Trophoblast cell (in vitro differentiated cells and primary cell): ENCODE measurements at regions not wholly inside any gene's neighbourhood (a gene's known extent, or its start where the extent isn't known, plus 50 kb on each side); places are given as distances from the start of the nearest gene placed in this dataset.
A peak's percentile ranks its signal among the peaks of the same experiment; 100 is the strongest.

Experiments
- DNase-seq, 2 donors: peaks; one replicate each; pipeline ENCODE4 v3.0.0-alpha.2; 2016
- H2AFZ ChIP-seq: 2 replicates; pipeline ENCODE4 v1.6.1; 2013; ENCODE audit warnings: low read length, moderate library complexity, mild to moderate bottlenecking; ENCODE audit not compliant: insufficient read depth, poor library complexity
- H2AK5ac ChIP-seq: 2 replicates; pipeline ENCODE4 v1.6.1; 2013; ENCODE audit warnings: mild to moderate bottlenecking, low read length
- H2BK120ac ChIP-seq: 2 replicates; pipeline ENCODE4 v1.6.1; 2013; ENCODE audit warnings: low read length, mild to moderate bottlenecking, moderate library complexity; ENCODE audit not compliant: insufficient read depth, poor library complexity
- H2BK12ac ChIP-seq: 2 replicates; pipeline ENCODE4 v1.6.1; 2013; ENCODE audit warnings: mild to moderate bottlenecking, low read length, moderate library complexity
- H2BK5ac ChIP-seq: 2 replicates; pipeline ENCODE4 v1.6.1; 2013; ENCODE audit warnings: low read length, low read depth, moderate library complexity, mild to moderate bottlenecking; ENCODE audit not compliant: poor library complexity
- H3K14ac ChIP-seq: 2 replicates; pipeline ENCODE4 v1.6.1; 2013; ENCODE audit warnings: mild to moderate bottlenecking, low read length
- H3K18ac ChIP-seq: 2 replicates; pipeline ENCODE4 v1.6.1; 2013; ENCODE audit warnings: mild to moderate bottlenecking, low read length
- H3K23ac ChIP-seq: 2 replicates; pipeline ENCODE4 v1.6.1; 2013; ENCODE audit warnings: low read length
- H3K27ac ChIP-seq: 2 replicates; pipeline ENCODE4 v1.5.1; 2013; ENCODE audit warnings: low read depth, mild to moderate bottlenecking, inconsistent platforms, low read length, moderate library complexity
- H3K27me3 ChIP-seq: 2 replicates; pipeline ENCODE4 v1.6.1; 2013; ENCODE audit warnings: inconsistent platforms, mild to moderate bottlenecking, low read length, moderate library complexity; ENCODE audit not compliant: insufficient read depth
- H3K36me3 ChIP-seq, 2 experiments: 1 replicate in 1 of 2; 2 replicates in 1 of 2; pipeline ENCODE4 v1.6.1; 2013; ENCODE audit warnings: low read length in 2 of 2, mild to moderate bottlenecking in 2 of 2, moderate library complexity in 1 of 2; ENCODE audit not compliant: insufficient read depth in 2 of 2, control insufficient read depth in 1 of 2
- H3K4ac ChIP-seq: 2 replicates; pipeline ENCODE4 v1.6.1; 2013; ENCODE audit warnings: low read depth, mild to moderate bottlenecking, low read length, moderate library complexity
- H3K4me1 ChIP-seq, 2 experiments: 1 replicate in 1 of 2; 2 replicates in 1 of 2; pipeline ENCODE4 v1.6.1; 2013; ENCODE audit warnings: low read length in 2 of 2, mild to moderate bottlenecking in 2 of 2, moderate library complexity in 1 of 2; ENCODE audit not compliant: insufficient read depth in 2 of 2, control insufficient read depth in 1 of 2
- H3K4me2 ChIP-seq: 2 replicates; pipeline ENCODE4 v1.6.1; 2013; ENCODE audit warnings: inconsistent platforms, mild to moderate bottlenecking, low read length, moderate library complexity
- H3K4me3 ChIP-seq: 2 replicates; pipeline ENCODE4 v1.5.1; 2013; ENCODE audit warnings: mild to moderate bottlenecking, low read depth, low read length, inconsistent platforms
- H3K79me1 ChIP-seq: one replicate; pipeline ENCODE4 v1.6.1; 2013; ENCODE audit warnings: low read length
- H3K79me2 ChIP-seq: 2 replicates; pipeline ENCODE4 v1.6.1; 2013; ENCODE audit warnings: low read length, mild to moderate bottlenecking; ENCODE audit not compliant: control insufficient read depth, insufficient read depth, poor library complexity
- H3K9ac ChIP-seq: 2 replicates; pipeline ENCODE4 v1.6.1; 2013; ENCODE audit warnings: mild to moderate bottlenecking, low read length
- H3K9me3 ChIP-seq: 2 replicates; pipeline ENCODE4 v1.6.1; 2013; ENCODE audit warnings: low read depth, mild to moderate bottlenecking, control low read depth, inconsistent platforms, low read length; ENCODE audit not compliant: insufficient read depth
- H4K12ac ChIP-seq: 2 replicates; pipeline ENCODE4 v1.6.1; 2013; ENCODE audit warnings: low read depth, mild to moderate bottlenecking, low read length, moderate library complexity
- H4K8ac ChIP-seq: 2 replicates; pipeline ENCODE4 v1.6.1; 2013; ENCODE audit warnings: low read depth, mild to moderate bottlenecking, low read length, moderate library complexity
- H4K91ac ChIP-seq: one replicate; pipeline ENCODE4 v1.6.1; 2013; ENCODE audit warnings: low read depth, mild to moderate bottlenecking, low read length, moderate library complexity
- WGBS: extraction: QIAGEN DNeasy Blood & Tissue Kit; methylation state at CpG from one replicate; pipeline ENCODE4 v1.1.7; 2013; ENCODE audit warnings: missing lambda C conversion rate; ENCODE audit not compliant: insufficient read length, insufficient coverage; ENCODE audit errors: extremely low coverage; 5-methylcytosine and 5-hydroxymethylcytosine counted together

- Histone ChIP-seq H3K79me1 (no peaks in the 10 kb centered on the region), H3K79me2 (no peaks in the 10 kb centered on the region), H4K91ac (no peak overlapping the region), H3K27me3 (no peaks in the 10 kb centered on the region), H2BK12ac (no peak overlapping the region), H4K12ac (no peak overlapping the region), H3K4me3 (no peak overlapping the region), H4K8ac (no peak overlapping the region), H3K23ac (no peak overlapping the region), H2AK5ac (no peak overlapping the region), H2BK5ac (no peak overlapping the region), H3K27ac (no peak overlapping the region), H3K9ac (no peak overlapping the region), H2AFZ (no peak overlapping the region), H3K4ac (no peak overlapping the region), H3K9me3 (no peaks in the 10 kb centered on the region), H2BK120ac (no peak overlapping the region), H3K4me2 (no peak overlapping the region), H3K14ac (no peak overlapping the region), H3K4me1 (no peaks in the 10 kb centered on the region), H3K18ac (no peak overlapping the region), H3K36me3 (peaks cover 10 to 21% of the 10 kb centered on the region in 2 experiments)
- no peak for DNase-seq
- WGBS = no CpG with 5 or more reads among the region's 3 CpGs
Measured at GRCh38 chrX:45840411-45840950, 639.8 kb upstream of the DIPK2B start.

GRCh38 chrX:45830343-45830742 is 629.7 kb upstream of the DIPK2B start:
- no CpG with 5 or more reads among the region's 2 CpGs for WGBS
- no peak overlapping the region for H2AK5ac ChIP-seq
- no peak overlapping the region for H3K14ac ChIP-seq
- no peak overlapping the region for H2BK5ac ChIP-seq
- H2AFZ ChIP-seq = no peak overlapping the region
- no peaks in the 10 kb centered on the region for H3K27me3 ChIP-seq
- H3K4me1 ChIP-seq = no peaks in the 10 kb centered on the region
- no peaks in the 10 kb centered on the region for H3K79me1 ChIP-seq
- H3K4me3 ChIP-seq = no peak overlapping the region
- H3K9ac ChIP-seq = no peak overlapping the region
- no peak overlapping the region for H3K23ac ChIP-seq
- no peak for DNase-seq
- H3K36me3 ChIP-seq = peaks cover 0 to 2% of the 10 kb centered on the region in 2 experiments
- no peak overlapping the region for H3K18ac ChIP-seq
- H4K12ac ChIP-seq = no peak overlapping the region
- H4K8ac ChIP-seq = no peak overlapping the region
- H2BK120ac ChIP-seq = no peak overlapping the region
- H4K91ac ChIP-seq = no peak overlapping the region
- no peaks in the 10 kb centered on the region for H3K9me3 ChIP-seq
- H3K27ac ChIP-seq = no peak overlapping the region
- peaks cover 2% of the 10 kb centered on the region for H3K79me2 ChIP-seq
- H3K4ac ChIP-seq = peak overlapping the region; percentile 89
- H2BK12ac ChIP-seq = no peak overlapping the region
- no peak overlapping the region for H3K4me2 ChIP-seq

- Histone ChIP-seq H2AFZ (no peak overlapping the region), H2BK12ac (no peak overlapping the region), H3K79me1 (no peaks in the 10 kb centered on the region), H2BK5ac (no peak overlapping the region), H2AK5ac (no peak overlapping the region), H3K18ac (no peak overlapping the region), H3K36me3 (no peaks in the 10 kb centered on the region), H3K4me3 (no peak overlapping the region), H3K27me3 (no peaks in the 10 kb centered on the region), H3K27ac (no peak overlapping the region), H3K4me2 (no peak overlapping the region), H3K14ac (no peak overlapping the region), H4K8ac (no peak overlapping the region), H3K79me2 (peaks cover 2% of the 10 kb centered on the region), H4K91ac (no peak overlapping the region), H3K9ac (no peak overlapping the region), H4K12ac (no peak overlapping the region), H3K4me1 (no peaks in the 10 kb centered on the region), H3K4ac (no peak overlapping the region), H2BK120ac (no peak overlapping the region), H3K9me3 (no peaks in the 10 kb centered on the region), H3K23ac (no peak overlapping the region)
- WGBS = no CpG with 5 or more reads among the region's 6 CpGs
- DNase-seq = peak; percentile 73 to 82
Measured at GRCh38 chrX:45824471-45824870, 623.8 kb upstream of the DIPK2B start.

GRCh38 chrX:45823536-45823935 is 622.9 kb upstream of the DIPK2B start:
- no peak overlapping the region for H3K9ac ChIP-seq
- no peak overlapping the region for H4K8ac ChIP-seq
- H2BK5ac ChIP-seq = no peak overlapping the region
- H3K9me3 ChIP-seq = no peaks in the 10 kb centered on the region
- H2AFZ ChIP-seq = no peak overlapping the region
- no peak overlapping the region for H3K18ac ChIP-seq
- H3K23ac ChIP-seq = no peak overlapping the region
- no peak overlapping the region for H4K12ac ChIP-seq
- H4K91ac ChIP-seq = no peak overlapping the region
- H3K4me1 ChIP-seq = no peaks in the 10 kb centered on the region
- H3K14ac ChIP-seq = no peak overlapping the region
- no peak overlapping the region for H2BK120ac ChIP-seq
- no peak overlapping the region for H3K4ac ChIP-seq
- no peaks in the 10 kb centered on the region for H3K27me3 ChIP-seq
- H2BK12ac ChIP-seq = no peak overlapping the region
- H2AK5ac ChIP-seq = no peak overlapping the region
- H3K79me2 ChIP-seq = peaks cover 2% of the 10 kb centered on the region
- no peaks in the 10 kb centered on the region for H3K79me1 ChIP-seq
- no peak overlapping the region for H3K27ac ChIP-seq
- H3K4me2 ChIP-seq = no peak overlapping the region
- DNase-seq = no peak
- no CpG with 5 or more reads among the region's 1 CpG for WGBS
- no peak overlapping the region for H3K4me3 ChIP-seq
- no peaks in the 10 kb centered on the region for H3K36me3 ChIP-seq
